ENCODE measurements at regions not wholly inside any gene's neighbourhood (a gene's known extent, or its start where the extent isn't known, plus 50 kb on each side); places are given as distances from the start of the nearest gene placed in this dataset.
A peak's percentile ranks its signal among the peaks of the same experiment; 100 is the strongest.

DNA sequence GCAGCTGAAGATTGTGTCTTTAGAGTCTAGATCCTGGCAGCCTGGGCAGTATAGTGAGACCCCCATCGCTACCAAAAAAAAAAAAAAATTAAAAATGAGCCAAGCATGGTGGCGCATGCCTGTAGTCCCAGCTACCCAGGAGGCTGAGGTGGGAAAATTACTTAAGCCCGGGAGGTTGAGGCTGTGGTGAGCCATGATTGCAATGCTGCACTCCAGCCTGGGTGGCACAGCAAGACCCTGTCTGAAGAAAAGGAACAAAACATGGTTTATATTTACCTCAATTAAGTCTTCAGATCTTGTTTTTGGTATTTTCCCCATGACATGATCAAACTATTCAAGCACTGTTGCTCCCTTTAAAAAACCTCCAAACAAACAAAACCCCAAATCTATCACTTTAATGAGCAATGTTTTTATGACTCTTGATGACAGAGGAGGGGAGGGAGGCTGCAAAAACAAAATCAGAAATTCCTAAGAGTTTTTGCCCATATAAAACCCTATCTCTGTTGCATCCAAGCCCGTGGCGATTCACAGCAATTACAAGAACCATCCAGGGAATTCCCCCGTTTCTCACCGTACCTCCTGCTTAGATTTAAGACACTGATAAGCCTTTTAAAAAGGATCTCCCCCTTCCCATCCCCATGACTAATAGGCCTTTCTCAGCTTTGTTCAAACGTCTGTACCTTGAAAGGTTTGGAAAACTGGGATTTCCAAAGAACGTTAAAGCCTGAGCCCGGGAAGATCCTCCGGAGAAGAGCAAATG lies 259.9 kb downstream of the BMP7 start:
- no peak for DNase-seq

DNA sequence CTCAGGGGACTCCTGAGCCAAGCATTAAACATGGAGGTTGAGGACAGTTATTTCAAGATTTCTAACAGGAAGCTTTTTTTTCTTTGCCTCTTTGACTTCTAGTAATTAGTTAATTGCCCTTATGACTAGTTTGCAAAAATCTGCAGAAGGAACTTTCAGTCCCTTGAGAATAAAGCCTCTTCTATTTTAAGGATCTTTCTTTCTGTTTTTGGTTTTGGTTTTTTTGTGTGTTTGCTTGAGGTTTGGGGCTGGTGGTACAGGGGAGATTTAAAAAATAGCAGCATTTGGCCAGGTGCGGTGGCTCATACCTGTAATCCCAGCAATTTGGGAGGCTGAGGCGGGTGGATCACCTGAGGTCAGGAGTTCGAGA lies 259.3 kb downstream of the BMP7 start:
- DNase-seq, result no peak

DNA sequence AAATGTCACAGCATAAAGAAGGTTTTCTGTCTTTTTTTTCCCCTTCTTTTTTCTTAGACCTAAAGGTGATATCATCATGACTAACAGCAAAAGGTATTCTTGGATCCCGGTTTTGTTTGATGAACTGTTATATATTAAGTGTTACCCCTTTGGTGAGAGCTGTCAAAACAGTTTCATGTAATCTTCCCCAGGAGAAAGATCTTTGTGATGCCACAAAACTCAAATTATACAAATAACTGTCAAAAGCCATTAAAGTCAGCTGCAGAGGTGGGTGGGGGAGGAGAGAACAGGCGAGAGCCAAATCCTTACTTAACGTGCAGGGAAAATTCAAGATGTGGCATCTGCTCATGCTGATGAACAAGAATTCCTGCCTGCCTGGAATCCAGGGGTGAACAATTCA lies 258.2 kb downstream of the BMP7 start:
- no peak for DNase-seq

DNA sequence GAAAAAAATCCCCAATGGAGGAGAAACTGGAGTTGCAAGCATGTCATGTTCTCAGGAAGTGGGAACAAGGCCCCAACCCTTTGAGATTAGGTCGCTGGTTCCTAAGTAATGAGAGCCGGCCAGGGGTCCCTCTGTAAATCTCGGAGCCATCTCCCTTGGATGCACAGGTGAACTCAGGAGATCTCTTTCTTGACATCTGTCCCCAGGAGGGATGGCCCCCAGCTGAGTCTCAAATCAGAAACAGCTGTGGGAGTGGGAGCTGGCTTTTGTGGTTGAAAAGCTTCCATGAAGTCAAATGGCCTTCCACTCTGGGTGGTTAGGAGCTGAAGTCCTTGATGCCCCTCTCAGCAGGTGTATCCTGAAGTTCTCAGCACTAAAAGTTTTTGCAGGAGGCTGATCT lies 257.1 kb downstream of the BMP7 start:
- DNase-seq, result no peak

DNA sequence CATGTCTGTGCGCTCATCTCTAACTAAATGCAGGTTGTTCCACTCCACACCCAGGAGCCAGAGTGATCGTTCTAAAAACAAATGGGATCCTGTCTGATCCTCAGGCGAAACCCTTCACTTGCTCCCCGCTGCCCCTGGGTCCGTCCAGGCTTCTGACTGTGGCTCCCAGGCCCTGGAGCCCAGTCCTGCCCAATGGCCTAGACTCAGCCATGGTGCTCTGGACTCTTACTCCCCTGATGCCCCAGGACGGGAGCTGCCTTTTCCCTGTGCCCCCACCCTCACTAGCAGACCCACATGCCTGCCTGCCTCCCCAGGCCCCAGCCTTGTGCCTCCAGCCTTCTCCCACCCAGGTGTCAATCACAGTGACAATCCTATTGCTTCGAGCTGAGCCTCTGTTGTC lies 256.7 kb downstream of the BMP7 start:
- DNase-seq, result no peak

DNA sequence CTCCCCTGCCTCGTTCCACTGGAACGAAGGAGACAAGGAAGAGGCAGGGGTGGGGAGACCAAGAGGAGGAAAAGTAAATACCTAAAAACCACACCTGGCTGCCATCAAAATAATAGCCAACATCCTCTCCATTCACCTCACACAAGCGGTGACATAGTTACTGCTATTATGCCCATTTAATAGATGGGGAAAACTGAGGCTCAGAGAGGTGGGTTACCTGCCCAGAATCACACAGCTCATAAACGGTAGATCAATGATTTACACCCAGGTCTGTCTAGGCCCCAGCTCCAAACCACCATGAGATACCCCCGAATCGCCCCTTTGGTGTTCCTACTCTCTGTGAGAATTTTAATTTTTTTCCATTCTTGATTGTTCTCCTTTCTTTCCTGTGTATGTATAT lies 253.8 kb downstream of the BMP7 start:
- DNase-seq, result no peak

DNA sequence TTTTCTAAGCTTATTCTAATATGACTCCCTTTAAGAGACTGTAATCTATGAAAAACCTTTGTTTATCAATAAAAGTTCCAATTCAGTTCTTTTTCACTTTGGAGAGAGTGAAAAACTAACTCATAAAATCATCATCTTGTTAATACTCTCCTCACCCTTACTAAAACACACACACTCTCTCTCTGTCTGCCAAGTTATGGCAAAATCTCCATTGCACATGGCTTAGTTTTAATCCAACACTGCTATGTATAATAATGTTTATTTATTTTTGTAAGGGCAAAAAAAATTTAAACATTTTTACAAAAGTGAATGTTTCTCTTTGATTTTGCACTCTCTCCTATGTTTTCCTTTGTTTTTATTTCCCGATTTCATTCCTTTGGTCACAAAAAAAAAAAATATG lies 253.2 kb downstream of the BMP7 start:
- DNase-seq, result no peak

DNA sequence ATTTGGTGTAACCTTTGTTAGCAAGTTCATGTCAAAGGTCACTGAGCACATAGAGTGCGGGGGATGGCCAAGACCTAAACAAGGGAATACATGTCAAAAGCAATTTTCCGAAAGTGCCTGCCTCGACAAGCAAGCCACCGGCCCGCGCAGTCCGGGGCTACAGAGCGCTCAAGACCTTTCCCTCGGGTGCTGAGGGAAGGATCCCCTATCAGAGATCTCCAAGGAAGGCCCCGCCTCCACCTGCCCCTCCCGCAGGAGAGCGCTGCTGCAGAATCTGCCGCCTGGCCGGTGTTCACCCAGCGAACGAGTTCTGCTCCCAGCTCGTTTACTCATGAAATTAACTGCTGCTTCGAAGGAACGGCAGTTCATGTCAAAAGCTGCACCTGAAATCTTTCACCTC lies 252.7 kb downstream of the BMP7 start:
- DNase-seq, result peak; percentile 24

DNA sequence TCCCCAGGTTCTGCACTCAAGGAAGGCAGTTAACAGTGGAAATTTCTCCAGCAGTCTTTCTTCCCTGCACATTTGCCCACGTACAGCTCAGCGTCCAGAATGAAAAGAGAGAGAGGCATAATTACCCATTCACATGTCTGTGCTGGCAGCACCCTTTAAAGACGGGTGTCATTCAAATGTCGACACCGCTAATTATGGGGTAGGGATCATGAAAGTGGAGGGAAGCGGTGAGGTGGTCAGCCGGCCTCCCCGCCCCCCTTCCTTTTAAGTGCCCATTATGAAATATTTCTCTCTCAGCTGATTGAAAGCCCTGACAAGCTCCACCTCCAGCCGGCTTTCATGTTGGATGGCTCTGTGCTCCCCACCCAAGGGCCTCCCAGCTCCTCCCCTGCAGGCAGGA lies 246.1 kb downstream of the BMP7 start:
- DNase-seq, result peak; percentile 89

DNA sequence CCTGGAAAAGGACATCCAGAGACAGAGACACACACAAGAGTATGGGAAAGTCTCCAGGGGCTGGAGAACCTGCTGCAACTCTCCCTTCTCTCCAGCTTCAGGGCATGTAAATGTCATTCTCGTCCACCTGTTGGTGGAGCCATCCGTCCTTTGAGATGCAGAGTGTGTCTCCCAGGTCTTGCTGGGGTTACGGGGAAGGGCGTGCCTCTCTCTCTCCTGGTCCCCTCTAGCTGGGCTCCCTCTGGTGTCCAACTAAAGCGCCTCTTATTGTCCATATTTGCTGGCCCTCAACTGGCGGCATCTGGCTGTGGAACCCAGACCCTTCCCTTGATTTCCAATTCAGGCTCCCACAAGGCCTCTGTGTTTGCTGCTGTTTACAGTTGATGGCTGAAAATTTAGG lies 244.1 kb downstream of the BMP7 start:
- DNase-seq, result no peak

DNA sequence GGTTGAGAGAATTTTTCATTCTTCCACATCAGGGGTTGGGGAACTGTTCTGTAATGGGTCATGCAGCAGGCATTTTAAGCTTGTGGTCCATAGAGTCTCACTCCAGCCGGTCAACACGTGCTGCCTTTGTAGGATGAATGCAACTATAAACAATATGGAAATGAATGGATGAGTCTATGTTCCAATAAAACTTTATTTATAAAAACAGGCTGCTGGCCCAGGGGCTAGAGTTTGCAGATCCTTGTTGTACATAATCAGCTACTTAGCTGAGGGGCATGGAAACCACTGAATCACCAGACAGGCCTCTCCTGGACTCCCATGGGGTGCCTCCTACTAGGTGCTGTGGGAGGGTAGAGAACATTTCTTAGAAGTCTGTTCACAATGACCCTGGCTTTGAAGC lies 243.4 kb downstream of the BMP7 start:
- DNase-seq, result no peak

DNA sequence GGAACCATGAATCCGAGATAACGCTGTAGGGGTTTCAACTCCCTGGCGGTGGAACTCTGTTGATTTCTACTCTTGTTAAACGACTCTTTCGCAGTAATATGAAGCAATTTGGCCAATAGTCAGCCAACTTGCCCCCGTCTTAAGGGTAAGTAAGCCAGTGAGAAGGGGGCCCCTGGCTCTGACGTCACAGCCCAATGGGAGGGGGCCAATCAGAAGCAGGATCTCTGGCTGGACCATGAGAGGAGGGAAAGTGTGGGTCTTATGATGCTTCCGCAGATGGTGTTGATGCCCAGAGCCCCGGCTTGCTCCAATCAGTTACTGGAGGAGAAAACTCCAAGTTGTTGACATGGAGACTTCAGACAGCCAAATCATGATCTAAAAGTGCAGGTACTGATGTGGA lies 242.4 kb downstream of the BMP7 start:
- no peak for DNase-seq

DNA sequence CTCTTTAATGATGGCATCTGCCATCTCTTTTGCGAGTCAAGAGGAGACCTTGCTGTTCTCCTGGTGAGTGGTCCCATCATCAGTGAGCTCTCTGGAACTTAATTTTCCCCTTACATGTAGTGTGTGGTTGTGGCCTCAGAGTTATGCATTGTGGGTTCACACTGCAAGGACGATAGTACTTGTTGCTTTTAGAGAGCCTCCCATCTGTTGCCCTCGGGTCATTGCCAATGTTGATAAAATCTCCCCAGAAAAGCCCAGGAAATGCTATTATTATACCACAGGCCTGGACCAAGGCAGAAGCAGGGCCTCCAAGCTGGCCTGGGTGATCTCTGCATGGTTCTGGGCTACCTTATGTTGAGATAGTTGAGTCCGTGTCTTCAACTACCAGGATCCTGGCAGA lies 241.6 kb downstream of the BMP7 start:
- no peak for DNase-seq

DNA sequence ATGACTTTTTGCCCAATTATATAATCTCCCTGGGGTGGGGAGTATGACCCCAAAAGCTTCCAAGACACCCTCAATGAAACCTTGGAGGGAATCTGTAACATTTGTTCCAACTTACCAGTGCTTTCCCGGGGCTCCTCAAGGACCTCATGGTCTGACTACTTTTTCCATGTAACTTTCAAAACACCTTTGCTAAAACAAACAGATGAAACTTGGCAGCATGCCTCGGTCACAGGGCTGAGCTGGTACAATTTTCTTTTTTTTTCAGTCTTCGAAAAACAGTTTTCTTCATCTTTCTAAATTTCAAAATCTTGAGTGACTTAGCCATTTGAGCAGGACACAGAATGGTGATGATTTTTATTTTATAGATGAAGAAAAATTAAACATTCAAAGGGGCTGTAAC lies 241.2 kb downstream of the BMP7 start:
- peak; percentile 9 for DNase-seq

DNA sequence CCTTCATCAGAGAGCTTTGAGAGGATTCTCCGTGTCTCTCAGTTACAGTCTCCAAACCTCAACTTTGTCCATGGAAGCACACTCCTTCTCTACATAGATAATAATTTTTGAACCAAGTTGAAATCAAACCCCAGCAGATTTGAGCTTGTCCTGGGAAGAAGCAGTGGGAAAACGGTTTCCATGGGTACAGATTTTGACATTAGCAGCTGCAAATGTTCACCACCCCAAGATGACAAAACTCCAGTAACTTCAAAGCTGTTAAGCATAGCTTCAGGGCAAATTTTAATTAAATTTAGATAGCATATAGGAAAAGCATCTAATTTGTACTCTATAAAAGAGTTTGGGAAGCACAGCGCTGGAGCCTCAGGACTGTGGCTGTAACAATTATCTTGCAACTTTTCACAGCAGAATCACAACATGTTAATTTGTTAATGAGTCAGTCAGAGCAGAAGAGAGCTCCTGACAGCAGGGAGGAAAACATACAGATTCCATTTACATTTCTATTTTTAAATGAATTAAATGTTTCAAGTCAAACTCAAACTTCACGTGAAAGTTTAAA lies 240.7 kb downstream of the BMP7 start:
- DNase-seq, result no peak

DNA sequence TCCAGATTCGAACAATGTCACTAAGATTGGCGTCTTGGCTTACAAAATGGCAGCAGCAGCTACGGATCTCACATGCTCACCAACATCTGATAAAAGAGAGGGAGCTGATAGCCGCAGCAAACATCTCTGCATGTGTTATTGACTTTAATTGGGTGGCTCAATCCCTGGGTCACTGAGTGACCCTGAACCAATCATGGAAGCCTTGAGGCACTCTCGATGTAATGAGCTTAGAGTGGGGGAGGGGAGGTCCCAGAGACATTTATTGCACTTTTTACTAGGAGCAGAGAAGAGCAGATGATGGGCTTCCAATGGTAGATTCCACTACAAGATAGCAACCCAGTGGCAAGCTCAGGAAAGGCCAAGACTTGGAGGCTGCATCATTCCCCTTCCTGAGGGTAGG lies 238.7 kb downstream of the BMP7 start:
- DNase-seq, result no peak

DNA sequence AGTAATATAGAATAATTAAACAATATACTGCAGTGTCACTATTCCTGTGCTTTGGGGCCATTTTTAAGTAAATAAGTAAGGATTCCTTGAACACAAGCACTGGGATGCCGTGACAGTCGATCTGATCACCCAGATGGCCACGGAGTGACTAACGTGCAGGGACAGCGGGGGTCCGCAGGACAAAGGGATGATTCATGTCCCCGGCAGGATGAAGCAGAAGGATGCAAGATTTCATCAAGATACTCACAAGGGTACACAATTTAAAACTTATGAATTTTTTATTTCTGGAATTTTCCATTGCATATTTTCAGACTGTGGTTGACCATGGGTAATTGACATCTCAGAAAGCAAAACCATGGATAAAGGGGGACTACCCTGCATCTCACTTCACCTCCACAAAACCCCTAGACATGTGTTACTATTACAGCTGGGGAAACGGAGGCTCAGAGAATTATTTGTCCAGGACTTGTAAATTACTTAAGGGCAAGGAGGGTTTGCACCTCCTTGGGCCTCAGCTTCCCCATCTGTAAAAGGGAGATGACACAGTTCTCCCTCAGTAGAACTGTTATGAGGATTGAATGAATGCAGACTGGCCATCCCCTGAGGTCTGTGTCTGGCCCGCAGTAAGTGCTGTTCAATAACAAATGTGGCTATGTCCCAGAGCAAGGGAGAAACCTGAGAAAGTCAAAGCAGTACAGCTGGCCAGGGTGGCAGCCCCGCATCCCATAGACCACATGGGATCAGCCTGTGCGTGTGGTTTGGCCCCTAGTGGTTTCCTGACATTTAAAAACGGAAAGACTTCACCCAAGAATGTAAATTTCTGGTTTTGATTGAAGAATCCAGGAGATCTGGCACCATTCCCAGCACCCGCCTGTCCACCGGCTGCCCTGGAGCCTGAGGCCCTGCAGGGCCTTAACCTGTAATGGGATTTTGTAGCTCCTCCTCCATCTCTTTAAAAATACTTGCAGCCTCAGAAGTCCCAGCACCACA lies 235.5 kb downstream of the BMP7 start:
- no peak for DNase-seq

DNA sequence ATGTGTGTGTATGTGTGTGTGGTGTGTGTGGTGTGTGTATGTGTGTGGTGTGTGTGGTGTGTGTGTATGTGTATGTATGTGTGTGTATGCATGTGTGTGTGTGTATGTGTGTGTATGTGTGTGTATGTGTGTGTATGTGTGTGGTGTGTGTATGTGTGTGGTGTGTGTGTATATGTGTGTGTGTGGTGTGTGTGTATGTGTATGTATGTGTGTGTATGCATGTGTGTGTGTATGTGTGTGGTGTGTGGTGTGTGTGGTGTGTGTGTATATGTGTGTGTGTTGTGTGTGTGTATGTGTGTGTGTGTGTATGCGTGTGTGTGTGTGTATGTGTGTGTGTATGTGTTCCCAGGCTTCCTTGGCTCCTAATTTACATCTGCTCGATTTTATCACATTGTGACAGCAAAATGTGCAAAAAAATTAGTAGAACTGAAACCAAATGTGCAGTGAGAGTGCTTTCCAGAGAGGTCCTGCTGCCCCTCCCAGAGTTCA lies 234.5 kb downstream of the BMP7 start:
- no peak for DNase-seq

DNA sequence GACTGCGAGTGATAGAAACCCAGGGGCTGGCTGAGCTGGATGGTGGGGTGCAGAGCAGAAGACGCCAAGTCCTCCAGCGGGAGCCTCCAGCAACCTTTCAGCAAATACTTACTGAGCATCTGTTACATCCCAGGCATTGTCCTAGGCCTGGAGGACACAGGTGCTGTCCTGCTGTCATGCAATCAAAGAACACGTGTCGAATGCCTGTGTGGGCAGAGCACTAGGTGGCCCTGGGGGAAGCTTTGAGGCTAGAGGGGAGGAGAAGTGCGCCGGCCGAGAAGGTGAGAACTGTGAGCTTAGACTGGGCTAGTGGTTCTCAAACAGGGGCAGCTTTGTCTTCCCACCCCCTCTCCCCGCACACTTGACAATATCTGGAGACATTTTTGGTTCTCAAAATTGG lies 233.6 kb downstream of the BMP7 start:
- DNase-seq, result no peak

DNA sequence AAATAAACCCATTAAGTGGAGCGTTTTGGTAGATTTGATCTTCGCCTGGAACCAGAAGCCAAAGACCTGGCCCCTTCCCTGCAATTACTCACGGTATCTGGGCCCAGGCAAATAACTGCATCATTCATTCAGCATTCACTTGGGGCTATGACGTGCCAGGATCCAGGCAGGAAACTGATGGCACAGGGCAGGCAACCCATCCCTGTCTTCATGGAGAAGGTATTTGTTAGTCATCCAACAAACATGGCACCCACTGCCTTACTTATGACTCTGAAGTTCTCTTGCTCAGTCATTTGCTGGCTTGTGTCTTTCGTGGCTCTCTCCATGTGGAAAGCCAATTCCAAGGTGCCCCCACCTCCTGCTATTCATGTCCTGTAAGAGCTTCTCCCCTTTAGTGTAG lies 232.4 kb downstream of the BMP7 start:
- DNase-seq, result no peak

DNA sequence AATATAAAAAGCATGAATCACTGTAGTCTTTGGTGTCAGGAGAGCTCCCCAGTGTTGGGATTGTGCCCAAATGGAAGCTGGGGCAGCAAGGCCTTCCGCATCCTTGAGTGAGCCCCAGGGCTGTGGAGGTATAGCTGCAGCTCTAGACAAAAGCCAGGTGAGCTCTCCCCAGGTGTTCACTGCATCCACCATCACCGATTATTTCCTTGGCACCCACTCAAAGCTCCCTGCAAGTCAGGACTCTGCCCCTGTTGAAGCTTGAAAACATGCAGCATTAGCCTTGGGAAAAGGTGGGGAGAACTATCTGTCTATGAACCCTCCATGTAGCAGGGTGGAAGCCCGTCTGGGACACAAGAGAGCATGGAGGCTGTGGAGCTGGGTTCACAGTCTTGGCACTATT lies 228.8 kb downstream of the BMP7 start:
- DNase-seq, result no peak

DNA sequence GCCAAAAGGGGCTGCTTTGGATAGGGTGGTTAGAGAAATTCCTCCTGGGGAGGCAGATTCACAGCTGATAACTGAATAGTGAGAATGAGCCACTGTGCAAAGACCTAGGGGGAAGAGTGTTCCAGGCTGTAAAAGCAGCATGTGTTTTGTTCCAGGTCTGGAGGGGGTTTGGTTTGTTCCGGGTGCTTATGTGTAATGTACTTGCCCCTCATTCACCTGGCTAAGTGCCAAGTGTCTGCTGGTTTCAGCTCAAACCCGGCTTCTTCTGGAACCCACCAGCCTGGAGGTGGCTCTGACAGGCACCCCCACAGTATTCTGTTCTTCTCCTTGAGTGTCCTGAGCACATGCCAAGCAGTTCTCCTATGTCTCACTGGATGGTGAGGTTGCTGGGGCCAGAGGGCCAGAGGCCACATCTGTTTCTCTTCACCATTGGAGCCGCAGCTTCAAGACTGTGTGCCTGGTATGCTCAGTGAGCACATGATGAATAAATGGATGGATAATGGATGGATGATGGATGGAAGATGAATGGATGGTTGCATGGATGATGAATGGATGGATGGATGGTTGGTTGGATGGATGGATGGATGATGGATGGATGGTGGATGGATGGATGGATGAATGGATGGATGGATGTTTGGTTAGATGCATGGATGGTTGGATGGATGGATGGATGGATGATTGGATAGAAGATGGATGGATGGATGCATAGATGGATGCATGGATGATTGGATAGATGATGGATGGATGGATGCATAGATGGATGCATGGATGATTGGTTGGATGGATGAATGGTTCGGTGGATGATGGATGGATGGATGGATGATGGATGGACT lies 227.6 kb downstream of the BMP7 start:
- no peak for DNase-seq

DNA sequence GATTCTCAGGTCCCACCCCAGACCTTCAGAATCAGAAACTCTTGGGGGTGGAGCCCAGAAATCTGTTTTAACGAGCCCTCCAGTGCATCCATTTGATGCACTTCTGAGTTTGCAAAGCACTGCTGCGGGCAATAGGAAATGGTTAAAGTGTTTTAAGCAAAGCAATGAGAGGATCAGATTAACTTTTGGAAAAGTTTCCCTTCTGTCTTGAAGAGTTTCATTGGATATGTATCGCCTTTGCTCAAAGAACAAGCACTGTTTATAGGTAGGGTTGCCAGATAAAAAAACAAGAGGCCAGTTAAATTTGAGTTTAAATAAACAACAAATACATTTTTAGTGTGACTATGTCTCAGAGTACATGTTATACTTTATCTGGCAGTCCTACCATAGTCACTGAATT lies 226.0 kb downstream of the BMP7 start:
- no peak for DNase-seq

All from NCI-H1105 treated with DMSO at 0.1 percent for 48 hours (cell line).